ENCODE measurements at regions not wholly inside any gene's neighbourhood (a gene's known extent, or its start where the extent isn't known, plus 50 kb on each side); places are given as distances from the start of the nearest gene placed in this dataset.

DNA sequence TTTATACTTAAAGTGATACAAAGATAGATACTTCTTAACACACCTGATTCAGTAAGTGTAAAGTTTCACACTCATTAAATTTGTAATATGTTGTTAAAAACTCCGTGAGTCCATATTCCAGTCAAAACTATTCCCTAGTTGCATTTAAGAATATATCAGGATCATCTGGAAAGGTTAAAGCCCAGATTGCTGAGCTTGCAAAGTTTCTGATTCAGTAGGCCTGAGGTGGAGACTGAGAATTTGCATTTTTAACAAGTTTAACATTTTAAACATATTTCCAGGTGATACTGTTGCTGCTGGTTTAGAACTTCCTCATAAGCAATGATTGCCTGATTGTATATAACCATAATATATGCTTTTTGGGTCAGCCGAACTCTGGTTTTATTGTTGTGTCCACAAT is 1998.6 kb upstream of the PCDH20 start:
- Histone ChIP-seq H4K20me1 (ENCODE audit: control insufficient read depth, insufficient read depth, insufficient read length) (no peaks in the 10 kb centered on the region), H2BK120ac (ENCODE audit: low read depth, low read length, poor library complexity, severe bottlenecking) (no peak overlapping the region), H3K14ac (ENCODE audit: insufficient read depth, low read length) (no peak overlapping the region), H4K5ac (ENCODE audit: insufficient read length, low read depth, low read length) (no peak overlapping the region), H3K9me3 (ENCODE audit: control insufficient read depth, low read depth, low read length) (no peaks in the 10 kb centered on the region), H3K27me3 (ENCODE audit: insufficient read depth, low read length) (no peaks in the 10 kb centered on the region), H2BK15ac (ENCODE audit: low read depth, low read length) (no peak overlapping the region), H3K79me1 (ENCODE audit: insufficient read depth, low read depth, low read length, poor library complexity, severe bottlenecking) (no peaks in the 10 kb centered on the region), H2BK12ac (ENCODE audit: insufficient read length, low read depth, low read length) (no peak overlapping the region), H3K27ac (ENCODE audit: insufficient read length, low read depth, low read length) (no peak overlapping the region), H2AK5ac (ENCODE audit: insufficient read length, low read length) (no peak overlapping the region), H3K79me2 (ENCODE audit: insufficient read depth, low read length) (no peaks in the 10 kb centered on the region), H2BK20ac (ENCODE audit: low read depth, low read length, poor library complexity, severe bottlenecking) (no peak overlapping the region), H3K23ac (ENCODE audit: insufficient read length, low read depth, low read length) (no peak overlapping the region), H3T11ph (ENCODE audit: low read length) (no peak overlapping the region), H3K56ac (ENCODE audit: insufficient read length, low read depth, low read length) (no peak overlapping the region), H3K4me2 (ENCODE audit: insufficient read depth, insufficient read length, low read length) (no peak overlapping the region), H2BK5ac (ENCODE audit: insufficient read length, low read length) (no peak overlapping the region), H4K8ac (replicated peaks; ENCODE audit: insufficient read length, low read depth, low read length) (no peak overlapping the region), H3K4me1 (ENCODE audit: insufficient read depth, low read length) (no peaks in the 10 kb centered on the region), H3K23me2 (ENCODE audit: insufficient read length, low read depth, low read length, poor library complexity, severe bottlenecking) (no peaks in the 10 kb centered on the region), H3K18ac (ENCODE audit: insufficient read length, low read depth, low read length) (no peak overlapping the region), H4K91ac (ENCODE audit: insufficient read length, low read depth, low read length) (no peak overlapping the region), H3K4ac (ENCODE audit: low read depth, low read length) (no peak overlapping the region), H2AFZ (ENCODE audit: low read length) (no peak overlapping the region), H3K9ac (ENCODE audit: extremely low read depth, insufficient read length, low read length) (no peak overlapping the region)
- peaks cover 1 to 2% of the 10 kb centered on the region in 2 experiments; a peak in 2 of 4 replicates for H3K4me1 Mint-ChIP-seq
- no peak for DNase-seq
- no peaks in the 10 kb centered on the region for H3K27me3 Mint-ChIP-seq (ENCODE audit: low read depth)
- H3K9me3 Mint-ChIP-seq = peaks cover 5 to 12% of the 10 kb centered on the region in 2 experiments
- no peak overlapping the region for H3K27ac Mint-ChIP-seq
- TF ChIP-seq, protein P1, sequence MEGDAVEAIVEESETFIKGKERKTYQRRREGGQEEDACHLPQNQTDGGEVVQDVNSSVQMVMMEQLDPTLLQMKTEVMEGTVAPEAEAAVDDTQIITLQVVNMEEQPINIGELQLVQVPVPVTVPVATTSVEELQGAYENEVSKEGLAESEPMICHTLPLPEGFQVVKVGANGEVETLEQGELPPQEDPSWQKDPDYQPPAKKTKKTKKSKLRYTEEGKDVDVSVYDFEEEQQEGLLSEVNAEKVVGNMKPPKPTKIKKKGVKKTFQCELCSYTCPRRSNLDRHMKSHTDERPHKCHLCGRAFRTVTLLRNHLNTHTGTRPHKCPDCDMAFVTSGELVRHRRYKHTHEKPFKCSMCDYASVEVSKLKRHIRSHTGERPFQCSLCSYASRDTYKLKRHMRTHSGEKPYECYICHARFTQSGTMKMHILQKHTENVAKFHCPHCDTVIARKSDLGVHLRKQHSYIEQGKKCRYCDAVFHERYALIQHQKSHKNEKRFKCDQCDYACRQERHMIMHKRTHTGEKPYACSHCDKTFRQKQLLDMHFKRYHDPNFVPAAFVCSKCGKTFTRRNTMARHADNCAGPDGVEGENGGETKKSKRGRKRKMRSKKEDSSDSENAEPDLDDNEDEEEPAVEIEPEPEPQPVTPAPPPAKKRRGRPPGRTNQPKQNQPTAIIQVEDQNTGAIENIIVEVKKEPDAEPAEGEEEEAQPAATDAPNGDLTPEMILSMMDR (conservative IDR thresholded peaks at IDR 0.05) = no peak
- H3K4me3 Mint-ChIP-seq = no peak overlapping the region
- WGBS (ENCODE audit: extremely low coverage, insufficient read length, low lambda C conversion rate) = no CpG with 5 or more reads among the region's 2 CpGs
- peaks cover 0 to 10% (median 7%) of the 10 kb centered on the region in 3 experiments; a peak in 5 of 7 replicates for H3K36me3 Mint-ChIP-seq (ENCODE audit: insufficient read depth in 1 of 3, low read depth in 3 of 3)
